NCI-H524 (cell line): ENCODE measurements at regions not wholly inside any gene's neighbourhood (a gene's known extent, or its start where the extent isn't known, plus 50 kb on each side); places are given as distances from the start of the nearest gene placed in this dataset.

Experiments used
- DNase-seq, 2 experiments: peaks; one replicate each; lab custom pipeline; 2025; lab: John Stamatoyannopoulos, UW

GRCh38 chr20:19807946-19808330, 49.9 kb downstream of the RIN2 start:
- DNase-seq: no peak

GRCh38 chr20:19808498-19808897, 50.4 kb downstream of the RIN2 start:
- no peak for DNase-seq

GRCh38 chr20:19809505-19809904, 51.4 kb downstream of the RIN2 start:
- no peak for DNase-seq

GRCh38 chr20:19811231-19811630, 53.2 kb downstream of the RIN2 start:
- no peak for DNase-seq

GRCh38 chr20:19812056-19812455, 54.0 kb downstream of the RIN2 start:
- DNase-seq: no peak

GRCh38 chr20:19812696-19813095, 54.6 kb downstream of the RIN2 start:
- DNase-seq: no peak

- no peak for DNase-seq
Observed at GRCh38 chr20:19813846-19814640, 56.0 kb downstream of the RIN2 start.

- no peak for DNase-seq
Observed at GRCh38 chr20:19815553-19815991, 57.5 kb downstream of the RIN2 start.

GRCh38 chr20:19816386-19816785, 58.3 kb downstream of the RIN2 start:
- no peak for DNase-seq

- no peak for DNase-seq
Observed at GRCh38 chr20:19817017-19817416, 59.0 kb downstream of the RIN2 start.

GRCh38 chr20:19819149-19819548, 61.1 kb downstream of the RIN2 start:
- DNase-seq: no peak

GRCh38 chr20:19820555-19821211, 62.6 kb downstream of the RIN2 start:
- peak; percentile 33 to 64 for DNase-seq

GRCh38 chr20:19821606-19822005, 63.5 kb downstream of the RIN2 start:
- no peak for DNase-seq

- DNase-seq: no peak
Observed at GRCh38 chr20:19823216-19823615, 65.2 kb downstream of the RIN2 start.

GRCh38 chr20:19823971-19824370, 65.9 kb downstream of the RIN2 start:
- DNase-seq: no peak

- DNase-seq: no peak
Observed at GRCh38 chr20:19824861-19825260, 66.8 kb downstream of the RIN2 start.

GRCh38 chr20:19826179-19826914, 68.3 kb downstream of the RIN2 start:
- DNase-seq: no peak

- DNase-seq: no peak
Observed at GRCh38 chr20:19827818-19828217, 69.8 kb downstream of the RIN2 start.

- no peak for DNase-seq
Observed at GRCh38 chr20:19828232-19828631, 70.2 kb downstream of the RIN2 start.

GRCh38 chr20:19830211-19830785, 72.2 kb downstream of the RIN2 start:
- DNase-seq: no peak

- DNase-seq: peak in 1 of 2 experiments; percentile 14
Observed at GRCh38 chr20:19832875-19833274, 74.8 kb downstream of the RIN2 start.

GRCh38 chr20:19833395-19833794, 75.3 kb downstream of the RIN2 start:
- no peak for DNase-seq
